T-helper 9 cell (primary cell): ENCODE measurements at regions not wholly inside any gene's neighbourhood (a gene's known extent, or its start where the extent isn't known, plus 50 kb on each side); places are given as distances from the start of the nearest gene placed in this dataset.

ENCODE experiments used
- DNase-seq: peaks from one replicate; pipeline ENCODE4 v3.0.0-alpha.2; 2020

DNA sequence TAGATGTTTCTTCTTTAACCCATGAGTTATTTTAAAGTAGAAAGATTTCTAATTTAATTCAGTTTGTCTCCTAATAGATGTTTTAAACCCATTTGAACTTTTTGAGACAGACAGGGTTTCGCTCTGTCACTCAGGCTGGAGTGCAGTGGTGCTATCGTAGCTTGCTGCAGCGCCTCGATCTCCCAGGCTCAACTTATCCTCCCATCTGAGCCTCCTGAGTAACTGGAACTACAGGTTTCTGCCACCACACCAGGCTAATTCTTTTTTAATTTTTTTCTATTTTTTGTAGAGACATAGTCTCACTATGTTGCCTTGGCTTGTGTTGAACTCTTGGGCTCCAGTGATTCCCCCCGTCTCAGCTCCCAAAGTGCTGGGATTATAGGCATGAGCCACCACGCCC is 53.0 kb upstream of the RAB18 start:
- no peak for DNase-seq

DNA sequence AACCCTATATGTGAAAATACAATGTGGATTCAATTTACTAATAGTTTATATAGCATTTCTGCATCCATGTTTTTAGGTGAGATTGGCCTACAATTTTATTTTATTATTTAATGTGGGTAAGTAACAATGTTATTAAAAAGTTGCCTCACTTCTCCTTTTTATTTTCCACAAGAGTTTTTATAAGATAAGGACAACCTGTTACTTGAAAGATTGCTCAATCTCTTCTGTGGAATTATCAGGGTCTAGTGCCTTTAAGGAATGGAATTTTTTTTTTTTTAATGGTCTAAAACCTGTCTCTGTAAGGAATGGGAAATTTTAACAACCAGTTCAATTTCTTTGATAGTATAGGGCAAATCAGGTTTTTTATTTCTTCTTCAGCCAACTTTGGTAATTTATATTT is 53.9 kb upstream of the RAB18 start:
- DNase-seq: no peak

DNA sequence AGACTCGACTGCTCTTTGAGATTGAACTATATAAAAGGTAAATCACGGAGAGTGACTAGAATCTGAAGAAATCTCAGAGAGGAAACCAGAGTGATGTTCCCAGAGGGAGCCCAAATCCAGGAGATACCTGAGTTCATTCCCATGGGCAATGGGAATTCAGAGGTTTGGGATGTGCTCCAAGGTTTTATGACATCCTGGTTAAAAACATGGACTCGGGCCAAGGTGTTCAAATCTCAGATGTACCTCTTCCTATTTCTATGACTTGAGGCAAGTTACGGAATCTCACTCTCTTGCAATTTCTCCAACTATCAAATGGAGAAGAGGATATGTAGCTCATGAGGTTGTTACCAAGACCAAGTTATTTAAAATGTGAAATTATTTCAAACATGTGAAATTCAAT is 54.5 kb upstream of the RAB18 start:
- DNase-seq: no peak

DNA sequence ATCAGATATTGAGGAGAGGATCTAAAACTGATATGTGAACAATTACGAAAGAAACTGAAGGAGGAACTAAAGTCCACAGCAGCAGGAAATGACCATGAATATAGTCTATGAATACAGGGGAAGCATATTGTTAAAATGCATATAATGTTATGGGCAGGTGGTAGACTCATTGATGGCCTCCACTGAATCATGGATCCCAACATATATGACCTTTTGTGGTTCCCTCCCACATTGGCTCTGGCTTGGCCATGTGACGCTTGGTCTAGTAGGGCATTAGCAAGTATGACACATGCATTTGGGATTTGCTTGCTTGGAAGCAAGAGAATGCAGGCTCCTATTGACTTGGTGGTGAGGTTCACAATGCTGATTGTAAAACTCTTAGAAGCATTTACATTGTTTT is 55.2 kb upstream of the RAB18 start:
- DNase-seq: no peak

DNA sequence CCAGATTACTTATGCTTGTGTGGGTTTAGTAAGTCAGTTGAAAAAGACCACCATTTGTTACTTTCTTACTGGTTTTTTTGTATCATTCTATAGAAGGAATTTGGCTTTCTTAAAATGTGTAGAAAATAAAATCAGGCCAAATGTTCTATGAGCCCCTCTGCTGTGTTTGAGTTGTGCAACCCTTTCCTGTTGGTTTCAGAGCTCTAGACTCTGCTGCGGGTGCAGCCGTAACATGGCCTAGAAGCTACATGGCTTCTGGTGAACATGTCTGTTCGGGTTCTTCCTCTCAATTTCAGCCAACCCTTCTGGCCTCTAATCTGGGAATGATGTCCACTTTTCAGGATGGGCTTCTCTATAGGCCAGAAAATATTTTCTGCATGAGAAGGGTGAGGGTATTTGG is 56.6 kb upstream of the RAB18 start:
- no peak for DNase-seq

DNA sequence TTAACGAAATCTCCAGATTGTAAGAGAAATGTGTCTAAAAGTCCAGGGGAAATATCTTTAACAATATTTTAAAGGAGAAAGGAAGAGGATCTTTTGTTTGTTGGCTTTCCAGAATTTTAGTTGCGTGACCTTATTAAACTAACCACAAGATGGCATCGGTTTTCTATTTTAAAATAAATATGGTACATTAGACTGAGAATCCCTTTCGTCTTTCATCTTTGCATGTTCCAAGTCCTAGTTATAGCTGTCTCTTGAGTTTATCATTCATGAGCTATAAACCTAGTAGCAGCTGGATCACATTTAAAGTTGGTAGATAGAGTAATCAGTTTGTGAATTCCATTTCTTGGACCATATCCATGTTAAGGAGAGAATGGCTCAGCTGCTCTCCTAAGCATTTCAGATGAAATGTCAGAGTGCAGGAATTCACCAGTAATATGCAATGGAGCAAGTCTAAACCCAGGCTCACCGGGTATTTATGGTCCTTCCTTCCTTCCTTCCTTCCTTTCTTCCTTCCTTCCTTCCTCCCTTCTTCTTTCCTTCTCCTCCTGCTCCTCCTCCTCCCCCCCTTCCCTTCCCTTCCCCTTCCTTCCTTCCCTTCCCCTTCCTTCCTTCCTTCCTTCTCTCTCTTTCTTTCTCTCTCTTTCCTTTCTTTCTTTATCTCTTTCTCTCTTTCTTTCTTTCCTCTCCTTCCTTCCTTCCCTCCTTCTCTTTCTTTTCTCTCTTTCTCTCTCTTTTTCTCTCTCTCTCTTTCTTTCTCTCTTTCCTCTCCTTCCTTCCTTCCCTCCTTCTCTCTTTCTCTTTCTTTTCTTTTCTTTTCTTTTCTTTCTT is 57.8 kb upstream of the RAB18 start:
- DNase-seq: no peak

DNA sequence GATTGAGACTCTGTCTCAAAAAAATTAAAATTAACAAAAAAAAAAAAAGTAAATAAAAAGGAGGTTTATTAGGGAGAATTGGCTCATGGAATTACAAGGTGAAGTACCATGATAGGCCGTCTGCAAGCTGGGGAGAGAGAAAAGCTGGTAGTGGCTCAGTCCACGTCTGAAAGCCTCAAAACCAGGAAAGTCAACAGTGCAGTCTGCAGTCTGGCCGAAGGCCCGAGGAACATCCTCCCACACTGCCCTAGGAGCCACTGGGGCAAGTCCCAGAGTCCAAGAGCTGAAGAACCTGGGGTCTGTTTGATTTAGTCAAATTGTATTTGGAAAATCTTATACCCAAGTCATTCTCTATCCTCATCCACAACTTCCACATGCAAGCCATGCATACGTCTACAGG is 59.0 kb upstream of the RAB18 start:
- DNase-seq: no peak

DNA sequence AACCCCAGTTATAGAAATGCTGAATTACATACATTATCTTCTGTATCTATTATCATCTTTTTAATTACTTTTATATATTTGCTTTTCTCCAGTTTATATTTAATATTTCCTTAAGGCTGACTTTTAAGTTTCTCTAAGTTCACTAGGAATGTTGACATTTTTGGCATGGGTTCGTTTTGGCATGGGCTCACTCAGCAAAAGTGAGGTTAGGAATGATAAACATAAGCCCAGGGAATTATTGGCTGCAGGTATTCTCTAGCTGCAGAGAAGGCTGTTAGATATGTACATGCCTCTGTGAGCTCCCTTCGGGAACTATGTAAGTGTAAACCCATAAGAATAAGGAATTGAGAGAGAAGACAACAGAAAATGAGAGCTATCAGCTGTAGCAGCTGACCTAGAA is 63.6 kb upstream of the RAB18 start:
- DNase-seq: no peak

DNA sequence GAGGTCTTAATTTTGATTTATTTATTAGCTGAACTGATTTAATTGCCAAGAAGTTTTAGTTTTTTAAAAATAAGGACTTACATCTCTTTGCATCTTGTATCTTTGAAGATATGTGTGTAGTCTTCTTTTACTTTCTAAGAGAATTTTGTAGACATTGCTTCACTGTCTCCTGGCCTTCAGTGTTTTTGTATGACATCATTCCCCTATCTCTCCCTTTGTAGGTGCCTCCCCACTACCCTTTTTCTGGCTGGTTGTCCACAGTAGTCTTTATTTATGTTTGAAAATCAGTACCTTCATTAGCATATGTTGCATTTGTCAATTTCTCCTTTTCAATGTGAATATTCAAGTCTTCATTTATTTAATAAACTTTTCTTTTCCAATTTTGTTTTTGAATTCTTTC is 64.1 kb upstream of the RAB18 start:
- DNase-seq: no peak

DNA sequence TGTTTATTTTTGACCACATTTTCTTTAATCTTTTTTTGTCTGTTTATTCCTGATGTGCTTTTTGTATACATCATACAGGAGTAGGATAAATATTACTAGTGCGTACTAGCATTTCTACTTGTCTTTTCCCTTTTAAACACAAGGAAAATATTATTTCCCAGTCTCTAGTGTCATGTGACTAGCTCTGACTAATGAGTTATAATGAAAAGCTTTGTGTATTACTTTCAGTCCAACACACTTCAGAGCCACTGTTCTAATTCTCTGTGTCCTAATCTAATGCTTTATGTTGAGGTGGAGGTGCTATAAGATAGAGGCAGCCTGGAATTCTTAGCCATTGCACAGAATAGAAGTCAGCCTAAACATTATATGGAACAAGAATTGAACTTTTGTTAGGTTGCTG is 65.0 kb upstream of the RAB18 start:
- DNase-seq: no peak

DNA sequence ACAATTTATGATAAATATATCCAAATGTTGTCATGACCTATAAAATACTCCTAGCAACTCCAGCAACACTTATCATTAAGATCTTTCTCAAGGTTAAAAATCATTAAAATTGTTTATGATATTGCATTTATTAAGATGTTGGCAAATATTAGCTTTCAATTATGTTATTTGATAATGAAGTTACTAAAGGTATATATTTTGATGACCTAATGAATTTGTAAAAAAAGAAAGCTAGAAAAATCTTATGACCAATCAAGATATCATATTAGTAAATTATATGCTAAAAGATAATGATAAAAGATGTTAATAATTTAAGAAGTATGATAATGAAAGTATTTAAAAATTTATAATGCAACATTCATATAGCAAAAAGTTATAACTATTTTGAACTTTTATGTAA is 66.3 kb upstream of the RAB18 start:
- no peak for DNase-seq

DNA sequence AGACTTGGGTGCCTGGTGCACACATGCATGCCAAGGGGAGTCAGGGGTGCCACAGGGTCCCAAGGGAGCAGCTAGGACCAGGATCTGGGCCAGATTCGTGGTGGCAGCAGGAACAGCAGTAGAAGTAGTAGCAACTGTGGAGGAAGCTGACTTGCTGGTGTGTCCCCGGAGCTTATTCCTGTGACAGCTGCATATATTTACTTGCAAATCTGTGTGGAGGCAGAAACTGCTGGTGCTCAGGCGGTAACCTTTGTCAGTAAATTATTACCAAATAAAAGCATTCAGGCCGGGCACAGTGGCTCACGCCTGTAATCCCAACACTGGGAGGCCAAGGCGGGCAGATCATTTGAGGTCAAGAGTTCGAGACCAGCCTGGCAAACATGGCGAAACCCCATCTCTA is 67.4 kb upstream of the RAB18 start:
- DNase-seq: no peak

DNA sequence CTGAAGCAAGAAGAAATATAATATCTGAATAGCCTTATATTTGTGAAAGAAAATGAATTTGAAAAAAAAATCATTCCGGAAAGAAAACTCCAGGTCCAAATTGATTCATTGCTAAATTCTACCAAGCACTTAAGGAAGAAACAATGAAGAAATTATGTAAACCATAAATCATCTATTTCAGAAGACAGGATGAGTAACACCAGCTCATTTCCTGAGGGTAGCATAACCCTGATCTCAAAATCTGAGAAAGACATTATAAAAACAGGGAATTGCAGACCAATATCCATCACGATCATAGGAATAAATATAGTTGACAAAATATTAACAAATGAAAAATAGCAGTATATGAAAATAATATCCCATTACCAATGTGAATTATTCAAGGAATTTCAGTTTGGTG is 70.1 kb upstream of the RAB18 start:
- DNase-seq: no peak

DNA sequence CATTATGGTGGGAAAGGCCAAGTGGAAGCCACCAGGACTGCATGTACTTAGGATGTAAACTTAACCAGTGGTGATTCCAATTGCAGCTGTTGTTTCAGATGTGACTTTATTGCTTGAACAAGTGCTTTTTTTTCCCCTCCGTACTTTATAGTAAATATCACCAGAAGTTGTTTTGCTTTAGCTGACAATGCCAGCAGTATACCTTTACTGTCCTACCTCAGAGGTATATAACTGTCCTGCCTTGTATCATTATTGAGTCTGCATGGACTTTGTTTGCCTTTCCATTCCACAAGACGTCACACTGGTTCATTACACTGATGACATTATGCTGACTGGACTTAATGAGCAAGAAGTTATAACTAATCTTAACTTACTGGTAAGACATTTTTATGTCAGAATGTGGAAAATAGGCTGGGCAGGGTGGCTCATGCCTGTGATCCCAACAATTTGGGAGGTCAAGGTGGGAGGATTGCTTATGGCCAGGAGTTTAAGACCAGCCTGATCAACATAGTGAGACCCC is 77.1 kb upstream of the RAB18 start:
- DNase-seq: no peak

DNA sequence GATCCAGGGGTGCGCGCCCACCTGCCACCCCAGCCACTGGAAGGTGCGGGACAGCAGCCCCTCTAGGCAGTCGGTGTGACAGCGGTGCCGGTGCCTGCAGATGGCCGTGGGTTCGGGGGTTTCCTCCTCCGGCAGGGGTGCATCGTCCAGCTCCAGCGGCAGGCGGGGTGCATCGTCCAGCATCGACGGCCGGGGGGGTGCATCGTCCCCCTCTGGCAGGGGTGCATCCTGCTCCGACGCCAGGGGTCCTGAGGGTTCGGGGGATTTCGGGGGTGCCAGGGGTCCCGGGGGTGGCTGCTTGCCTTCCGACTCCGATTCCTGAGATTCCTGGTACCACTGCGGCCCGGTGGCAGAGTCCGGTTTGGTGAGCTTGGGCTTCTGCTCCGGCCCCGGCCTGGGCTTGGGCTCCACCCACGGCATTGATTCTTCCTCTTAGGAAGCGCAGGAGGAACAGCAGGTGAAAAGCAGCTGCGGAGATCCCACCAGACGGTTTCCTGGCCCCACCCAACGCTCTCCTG is 90.2 kb upstream of the RAB18 start:
- no peak for DNase-seq

DNA sequence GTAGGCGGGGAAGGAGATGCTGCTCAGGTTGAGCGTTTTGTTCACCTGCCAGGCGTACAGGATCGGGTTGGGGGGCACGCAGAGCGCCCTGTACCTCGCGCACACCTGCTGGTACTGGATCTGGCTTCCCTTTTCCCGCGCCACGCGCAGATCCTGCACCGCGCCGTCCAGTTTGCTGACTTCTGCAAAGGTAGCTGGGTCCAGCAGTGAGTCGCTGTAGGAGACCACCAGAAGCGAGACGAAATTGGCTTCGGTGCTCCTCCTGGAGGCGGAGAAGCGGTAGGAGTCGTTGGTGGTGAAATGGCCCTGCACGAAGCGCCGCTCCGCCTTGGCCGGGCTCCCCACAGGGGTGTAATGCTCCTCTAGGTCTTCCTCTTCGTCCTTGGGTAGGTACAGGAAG is 90.7 kb upstream of the RAB18 start:
- DNase-seq: no peak

DNA sequence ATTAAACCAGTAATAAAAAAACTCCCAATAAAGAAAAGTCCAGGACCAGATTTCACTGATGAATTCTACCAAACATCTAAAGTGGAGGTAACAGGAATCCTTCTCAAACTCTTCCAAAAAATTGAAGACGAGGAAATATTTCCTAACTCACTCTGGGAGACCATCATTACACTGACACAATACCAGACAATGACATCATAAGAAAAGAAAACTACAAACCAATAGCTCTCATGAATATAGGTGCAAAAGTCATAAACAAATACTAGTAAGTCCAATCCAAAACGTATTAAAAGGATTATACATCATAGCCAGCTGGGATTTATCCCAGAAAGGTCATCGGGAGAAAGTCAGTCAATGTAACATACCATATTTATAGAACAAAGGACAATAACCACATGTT is 94.0 kb upstream of the RAB18 start:
- no peak for DNase-seq

DNA sequence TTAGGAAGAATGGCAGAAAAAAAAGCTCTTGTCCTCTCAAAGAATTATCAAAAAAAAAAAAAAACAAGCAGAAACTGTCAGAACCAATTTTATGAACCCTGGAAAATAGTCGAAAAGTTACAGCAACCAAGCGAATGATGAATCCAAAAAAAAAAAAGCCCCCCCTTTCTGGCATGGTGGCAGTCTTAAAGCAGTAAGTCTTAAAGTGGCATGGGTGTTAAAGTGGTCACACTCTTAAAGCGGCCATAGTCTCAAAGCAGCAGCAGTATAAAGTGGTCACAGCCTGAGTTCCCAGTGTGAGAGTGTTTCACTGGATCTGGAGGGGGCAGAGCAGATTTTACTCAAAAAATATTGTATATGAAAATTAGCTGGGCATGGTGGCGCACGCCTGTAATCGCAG is 96.8 kb upstream of the RAB18 start:
- DNase-seq: no peak

DNA sequence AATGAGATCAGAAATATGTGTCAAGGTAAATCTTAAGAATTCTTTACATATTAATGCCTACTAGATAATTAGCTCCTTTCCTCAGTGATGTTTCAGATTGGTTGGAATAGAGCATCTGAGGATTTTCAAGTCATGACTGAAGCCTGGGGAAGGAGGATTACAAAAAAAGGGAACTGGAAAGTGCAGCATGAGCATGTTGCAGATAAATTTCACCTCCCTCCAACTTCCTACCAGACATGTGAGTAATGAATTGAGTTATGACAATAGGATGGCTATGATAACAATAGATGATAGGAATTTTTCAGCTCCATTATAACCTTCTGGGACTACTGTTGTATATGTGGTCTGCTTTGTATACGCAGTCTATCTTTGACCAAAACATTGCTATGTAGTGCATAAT is 104.2 kb upstream of the RAB18 start:
- DNase-seq: no peak

DNA sequence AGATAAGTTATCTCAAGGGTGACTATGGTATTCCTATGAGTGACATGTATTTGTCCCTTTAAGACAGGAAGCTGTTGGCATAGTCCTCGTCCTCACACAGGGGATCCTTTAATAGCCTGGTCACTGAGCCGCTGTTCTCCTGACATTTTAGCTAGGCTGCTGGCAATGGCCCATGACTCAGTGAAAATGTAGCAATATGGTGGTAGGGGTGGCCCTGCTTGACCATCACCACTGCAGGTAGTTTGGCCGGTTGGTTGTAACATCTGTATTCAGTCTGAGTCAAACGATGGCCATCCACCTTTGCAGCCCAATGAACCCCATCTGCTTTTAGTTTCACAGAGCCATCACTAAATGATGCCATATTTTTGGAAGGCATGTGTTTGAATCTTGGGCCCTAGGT is 110.1 kb upstream of the RAB18 start:
- DNase-seq: no peak

DNA sequence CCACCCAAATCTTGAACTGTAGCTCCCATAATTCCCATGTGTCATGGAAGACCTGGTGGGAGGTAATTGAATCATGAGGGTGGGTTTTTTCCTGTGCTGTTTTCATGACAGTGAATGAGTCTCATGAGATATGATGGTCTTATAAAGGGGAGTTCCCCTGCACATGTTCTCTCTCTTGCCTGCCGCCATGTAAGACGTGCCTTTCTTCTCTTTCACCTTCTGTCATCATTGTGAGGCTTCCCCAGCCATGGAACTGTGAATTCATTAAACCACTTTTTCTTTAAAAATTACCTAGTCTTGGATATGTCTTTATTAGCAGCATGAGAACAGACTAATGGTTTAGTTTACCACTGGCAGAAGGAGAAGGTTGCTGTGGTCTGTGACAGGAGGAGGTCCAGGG is 111.5 kb upstream of the RAB18 start:
- no peak for DNase-seq

DNA sequence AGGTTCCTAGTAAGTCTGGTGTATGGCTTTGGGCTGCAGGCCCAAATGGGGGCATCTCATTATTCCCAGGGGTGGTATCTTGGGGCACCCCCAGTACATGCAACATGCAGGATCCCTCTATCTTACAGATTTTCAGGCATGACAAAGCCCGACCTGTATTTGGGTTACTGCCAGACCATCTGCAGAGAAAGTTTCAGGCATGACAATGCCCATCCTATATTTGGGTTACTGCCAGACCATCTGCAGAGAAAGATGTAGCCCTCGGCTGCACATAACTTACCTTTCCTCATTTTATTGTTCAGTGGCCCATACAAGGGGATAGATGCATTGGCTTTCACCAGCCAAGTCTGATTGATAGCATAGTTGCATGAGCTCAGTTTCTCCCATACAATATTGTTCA is 112.2 kb upstream of the RAB18 start:
- no peak for DNase-seq

DNA sequence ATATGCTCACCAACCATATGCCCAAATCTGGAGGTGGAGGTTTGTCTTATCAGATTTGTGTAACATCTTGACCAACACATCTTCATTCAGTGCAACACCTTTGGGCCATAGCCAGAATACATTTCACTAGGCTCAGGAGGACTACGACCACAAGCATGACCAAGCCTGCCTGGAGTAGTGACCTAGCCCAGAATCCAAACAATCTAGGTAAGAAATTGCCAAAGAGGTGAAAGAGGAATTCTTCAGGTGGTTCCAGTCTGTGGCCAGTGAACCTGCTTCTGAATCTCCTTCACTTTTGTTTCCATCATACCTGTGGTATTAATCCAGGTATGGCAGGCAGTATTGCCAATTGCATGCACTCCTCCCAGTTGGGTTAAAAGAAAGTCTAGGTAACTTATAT is 112.8 kb upstream of the RAB18 start:
- no peak for DNase-seq

DNA sequence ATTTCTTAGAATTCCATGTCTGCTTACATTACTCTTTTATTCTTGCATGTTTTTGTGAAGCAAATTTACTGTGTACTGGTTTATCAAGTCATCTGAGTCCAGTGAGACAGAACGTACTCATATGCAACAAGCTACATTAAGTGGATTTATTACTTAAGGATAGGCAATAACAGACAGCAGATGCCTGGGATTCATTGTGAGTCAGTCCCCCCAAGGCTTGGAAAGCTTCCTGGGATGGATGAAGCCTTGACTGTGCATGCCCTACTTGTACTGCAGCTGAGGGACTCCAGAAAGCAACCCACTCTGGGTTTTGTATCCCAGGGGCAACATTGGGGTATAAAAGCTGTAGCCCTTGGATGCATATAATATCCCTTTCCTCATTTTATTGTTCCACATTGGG is 113.4 kb upstream of the RAB18 start:
- no peak for DNase-seq
